ENCODE measurements at regions not wholly inside any gene's neighbourhood (a gene's known extent, or its start where the extent isn't known, plus 50 kb on each side); places are given as distances from the start of the nearest gene placed in this dataset.
A peak's percentile ranks its signal among the peaks of the same experiment; 100 is the strongest.
"Not testable (repeated sequence)": the region's sequence is repeated elsewhere in the genome, so short reads cannot be mapped to it uniquely, and the experiment has no call there.

DNA sequence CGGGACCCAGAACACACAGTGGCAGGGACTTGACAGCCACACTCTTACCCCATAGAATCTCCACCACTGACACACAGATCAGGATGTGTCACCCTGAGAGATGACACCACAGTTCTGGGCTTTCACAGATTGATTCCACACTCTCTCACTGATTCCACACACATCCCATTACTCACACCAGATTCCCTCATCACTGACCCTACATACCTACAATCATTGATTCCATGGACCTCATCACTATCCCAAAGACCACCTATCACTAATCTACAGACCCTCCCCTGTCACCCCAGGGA, 57.6 kb upstream of the ZNF527 start:
- no peak overlapping the region for H3K4me3 ChIP-seq (replicated peaks; ENCODE audit: low read depth, low read length)
- H3K36me3 ChIP-seq (ENCODE audit: control insufficient read depth, insufficient read depth, low read length) = no peaks in the 10 kb centered on the region
- H3K27me3 ChIP-seq (replicated peaks; ENCODE audit: control insufficient read depth, insufficient read depth, low read length) = no peaks in the 10 kb centered on the region
- TF ChIP-seq, protein P1, sequence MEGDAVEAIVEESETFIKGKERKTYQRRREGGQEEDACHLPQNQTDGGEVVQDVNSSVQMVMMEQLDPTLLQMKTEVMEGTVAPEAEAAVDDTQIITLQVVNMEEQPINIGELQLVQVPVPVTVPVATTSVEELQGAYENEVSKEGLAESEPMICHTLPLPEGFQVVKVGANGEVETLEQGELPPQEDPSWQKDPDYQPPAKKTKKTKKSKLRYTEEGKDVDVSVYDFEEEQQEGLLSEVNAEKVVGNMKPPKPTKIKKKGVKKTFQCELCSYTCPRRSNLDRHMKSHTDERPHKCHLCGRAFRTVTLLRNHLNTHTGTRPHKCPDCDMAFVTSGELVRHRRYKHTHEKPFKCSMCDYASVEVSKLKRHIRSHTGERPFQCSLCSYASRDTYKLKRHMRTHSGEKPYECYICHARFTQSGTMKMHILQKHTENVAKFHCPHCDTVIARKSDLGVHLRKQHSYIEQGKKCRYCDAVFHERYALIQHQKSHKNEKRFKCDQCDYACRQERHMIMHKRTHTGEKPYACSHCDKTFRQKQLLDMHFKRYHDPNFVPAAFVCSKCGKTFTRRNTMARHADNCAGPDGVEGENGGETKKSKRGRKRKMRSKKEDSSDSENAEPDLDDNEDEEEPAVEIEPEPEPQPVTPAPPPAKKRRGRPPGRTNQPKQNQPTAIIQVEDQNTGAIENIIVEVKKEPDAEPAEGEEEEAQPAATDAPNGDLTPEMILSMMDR (IDR thresholded peaks at IDR 0.05; ENCODE audit: insufficient read depth, low read length, poor library complexity, severe bottlenecking) = no peak
- DNase-seq (ENCODE audit: extremely low read depth, insufficient read length) = no peak

- Histone ChIP-seq H3K4me3 (replicated peaks; ENCODE audit: low read depth, low read length) (peak overlapping the region; percentile 94), H3K27me3 (replicated peaks; ENCODE audit: control insufficient read depth, insufficient read depth, low read length) (no peaks in the 10 kb centered on the region), H3K36me3 (ENCODE audit: control insufficient read depth, insufficient read depth, low read length) (no peaks in the 10 kb centered on the region; the same call in 1 of the 2 replicates)
- DNase-seq (ENCODE audit: extremely low read depth, insufficient read length) = peak; percentile 95
- TF ChIP-seq, protein P1 (IDR thresholded peaks at IDR 0.05; ENCODE audit: insufficient read depth, low read length, poor library complexity, severe bottlenecking) = peak; percentile 47
Measured at GRCh38 chr19:37317403-37318209, 53.3 kb upstream of the ZNF527 start.

DNA sequence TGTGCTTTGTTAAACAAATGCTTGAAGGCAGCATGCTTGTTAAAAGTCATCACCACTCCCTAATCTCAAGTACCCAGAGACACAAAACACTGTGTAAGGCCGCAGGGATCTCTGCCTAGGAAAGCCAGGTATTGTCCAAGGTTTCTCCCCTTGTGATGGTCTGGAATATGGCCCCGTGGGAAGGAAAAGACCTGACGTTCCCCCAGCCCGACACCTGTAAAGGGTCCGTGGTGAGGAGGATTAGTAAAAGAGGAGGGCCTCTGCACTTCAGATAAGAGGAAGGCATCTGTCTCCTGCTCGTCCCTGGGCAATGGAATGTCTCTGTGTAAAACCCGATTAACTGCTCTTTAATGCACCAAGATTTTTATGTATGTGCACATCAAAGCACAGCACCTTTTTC, 49.9 kb upstream of the ZNF527 start:
- H3K4me3 ChIP-seq (replicated peaks; ENCODE audit: low read depth, low read length); DNase-seq (ENCODE audit: extremely low read depth, insufficient read length); H3K36me3 ChIP-seq (ENCODE audit: control insufficient read depth, insufficient read depth, low read length); H3K27me3 ChIP-seq (replicated peaks; ENCODE audit: control insufficient read depth, insufficient read depth, low read length): not testable (repeated sequence)

All from GM06990 (cell line).